D721Med (cell line): ENCODE measurements at regions not wholly inside any gene's neighbourhood (a gene's known extent, or its start where the extent isn't known, plus 50 kb on each side); places are given as distances from the start of the nearest gene placed in this dataset.

ENCODE experiments used
- DNase-seq: peaks from one replicate; pipeline ENCODE4 v3.0.0; 2011; ENCODE audit warnings: low spot score; ENCODE audit not compliant: insufficient read length
- FAIRE-seq: peaks from 2 replicates; lab custom pipeline; 2011; peaks lifted over from hg19 to GRCh38; lab: Jason Lieb, UNC
- CTCF ChIP-seq: IDR thresholded peaks from 2 replicates; pipeline ENCODE4 v1.5.1; 2012; ENCODE audit warnings: mild to moderate bottlenecking, control low read depth; ENCODE audit not compliant: insufficient read depth; ENCODE audit errors: missing control alignments

GRCh38 chr4:35952751-35953150 is 291.6 kb downstream of the ARAP2 start:
- DNase-seq (no peak), FAIRE-seq (no peak)
- TF ChIP-seq CTCF: no peak

GRCh38 chr4:35963383-35963782 is 280.9 kb downstream of the ARAP2 start:
- TF ChIP-seq CTCF: no peak
- FAIRE-seq (no peak), DNase-seq (no peak)

GRCh38 chr4:35963974-35964515 is 280.3 kb downstream of the ARAP2 start:
- DNase-seq: no peak
- FAIRE-seq: no peak
- no peak for TF ChIP-seq CTCF

GRCh38 chr4:35965300-35965699 is 279.0 kb downstream of the ARAP2 start:
- no peak for DNase-seq
- no peak for TF ChIP-seq CTCF
- no peak for FAIRE-seq

GRCh38 chr4:35966566-35966965 is 277.7 kb downstream of the ARAP2 start:
- TF ChIP-seq CTCF: no peak
- no peak for FAIRE-seq

GRCh38 chr4:35970366-35970960 is 273.9 kb downstream of the ARAP2 start:
- no peak for DNase-seq
- TF ChIP-seq CTCF: no peak
- no peak for FAIRE-seq

More at GRCh38 chr4:35966566-35966965, 277.7 kb downstream of the ARAP2 start:
- DNase-seq: no peak

GRCh38 chr4:35972814-35973213 is 271.5 kb downstream of the ARAP2 start:
- FAIRE-seq: no peak
- no peak for DNase-seq
- TF ChIP-seq CTCF: no peak
